ENCODE measurements at regions not wholly inside any gene's neighbourhood (a gene's known extent, or its start where the extent isn't known, plus 50 kb on each side); places are given as distances from the start of the nearest gene placed in this dataset.
"Not testable (repeated sequence)": the region's sequence is repeated elsewhere in the genome, so short reads cannot be mapped to it uniquely, and the experiment has no call there.

DNA sequence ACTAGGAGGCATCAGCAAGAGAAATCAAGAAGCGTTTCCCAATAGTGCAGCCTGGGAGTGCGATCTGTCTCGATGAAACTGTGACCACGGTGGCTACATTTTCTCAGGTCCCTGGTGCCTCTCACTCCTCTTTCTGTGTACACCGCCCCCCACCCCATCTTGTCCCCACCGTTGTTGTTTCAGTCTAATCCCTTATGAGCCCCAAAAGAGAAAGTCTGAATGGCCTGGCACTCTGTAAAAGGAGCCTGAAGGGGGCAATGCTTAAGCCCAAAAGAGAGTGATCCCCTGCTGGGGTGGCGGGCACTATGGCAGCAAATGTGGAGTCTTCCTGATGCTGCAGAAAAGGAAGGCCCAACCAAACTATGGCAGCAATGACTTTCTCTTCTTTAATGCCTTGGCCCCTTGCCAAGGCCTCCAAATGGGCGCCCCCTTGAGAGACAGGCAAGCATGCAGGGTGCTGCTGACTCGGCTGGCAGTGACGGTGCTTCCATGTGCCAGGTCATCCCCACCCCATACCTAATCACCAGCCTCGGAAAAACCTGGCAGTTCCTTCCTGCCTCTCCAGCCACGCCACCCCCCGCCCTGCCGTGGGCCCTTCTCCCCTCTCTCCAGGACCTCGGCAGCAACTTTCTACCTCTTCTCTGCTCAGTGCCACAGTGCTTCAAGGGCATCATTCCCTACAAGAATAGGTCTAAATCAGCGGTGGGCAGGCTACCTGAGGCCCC, 123.0 kb downstream of the CYP26B1 start:
- TF ChIP-seq, protein P1, sequence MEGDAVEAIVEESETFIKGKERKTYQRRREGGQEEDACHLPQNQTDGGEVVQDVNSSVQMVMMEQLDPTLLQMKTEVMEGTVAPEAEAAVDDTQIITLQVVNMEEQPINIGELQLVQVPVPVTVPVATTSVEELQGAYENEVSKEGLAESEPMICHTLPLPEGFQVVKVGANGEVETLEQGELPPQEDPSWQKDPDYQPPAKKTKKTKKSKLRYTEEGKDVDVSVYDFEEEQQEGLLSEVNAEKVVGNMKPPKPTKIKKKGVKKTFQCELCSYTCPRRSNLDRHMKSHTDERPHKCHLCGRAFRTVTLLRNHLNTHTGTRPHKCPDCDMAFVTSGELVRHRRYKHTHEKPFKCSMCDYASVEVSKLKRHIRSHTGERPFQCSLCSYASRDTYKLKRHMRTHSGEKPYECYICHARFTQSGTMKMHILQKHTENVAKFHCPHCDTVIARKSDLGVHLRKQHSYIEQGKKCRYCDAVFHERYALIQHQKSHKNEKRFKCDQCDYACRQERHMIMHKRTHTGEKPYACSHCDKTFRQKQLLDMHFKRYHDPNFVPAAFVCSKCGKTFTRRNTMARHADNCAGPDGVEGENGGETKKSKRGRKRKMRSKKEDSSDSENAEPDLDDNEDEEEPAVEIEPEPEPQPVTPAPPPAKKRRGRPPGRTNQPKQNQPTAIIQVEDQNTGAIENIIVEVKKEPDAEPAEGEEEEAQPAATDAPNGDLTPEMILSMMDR (IDR thresholded peaks at IDR 0.05), result no peak
- no peak for DNase-seq (ENCODE audit: low spot score)
- ATAC-seq (ENCODE audit: low FRiP score), result no peak

GRCh38 chr2:72023678-72024390, 123.8 kb downstream of the CYP26B1 start:
- TF ChIP-seq, protein P1 (IDR thresholded peaks at IDR 0.05), result no peak
- ATAC-seq (ENCODE audit: low FRiP score) (no peak), DNase-seq (ENCODE audit: low spot score) (no peak)

DNA sequence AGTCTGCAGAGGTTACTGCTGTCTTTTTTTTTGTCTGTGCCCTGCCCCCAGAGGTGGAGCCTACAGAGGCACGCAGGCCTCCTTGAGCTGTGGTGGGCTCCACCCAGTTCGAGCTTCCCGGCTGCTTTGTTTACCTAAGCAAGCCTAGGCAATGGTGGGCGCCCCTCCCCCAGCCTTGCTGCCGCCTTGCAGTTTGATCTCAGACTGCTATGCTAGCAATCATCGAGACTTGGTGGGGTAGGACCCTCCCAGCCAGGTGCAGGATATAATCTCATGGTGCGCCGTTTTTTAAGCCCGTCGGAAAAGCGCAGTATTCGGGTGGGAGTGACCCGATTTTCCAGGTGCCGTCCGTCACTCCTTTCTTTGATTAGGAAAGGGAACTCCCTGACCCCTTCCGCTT, 126.3 kb downstream of the CYP26B1 start:
- DNase-seq (ENCODE audit: low spot score); ATAC-seq (ENCODE audit: low FRiP score): not testable (repeated sequence)

GRCh38 chr2:72015266-72015665, 132.4 kb downstream of the CYP26B1 start:
- DNase-seq (ENCODE audit: low spot score) (no peak), ATAC-seq (ENCODE audit: low FRiP score) (no peak)
- TF ChIP-seq, protein P1 (IDR thresholded peaks at IDR 0.05), result no peak

DNA sequence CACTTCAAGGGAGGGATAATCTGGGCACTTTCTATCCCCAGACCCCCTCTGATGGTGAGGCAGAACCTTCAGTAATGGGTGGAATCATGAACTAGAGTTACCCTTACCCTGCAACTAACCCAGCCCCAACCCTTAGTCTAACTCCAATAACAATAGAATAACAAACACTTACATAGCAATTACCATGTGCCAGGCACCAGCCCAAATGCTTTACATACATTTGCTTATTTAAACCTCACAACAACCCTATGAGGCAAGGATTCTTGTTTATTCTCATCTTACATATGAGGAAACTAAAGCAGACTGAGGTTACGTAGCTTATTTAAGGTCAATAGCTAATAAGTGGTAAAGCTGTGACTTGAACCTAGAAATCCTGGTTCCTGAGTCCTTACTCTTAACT, 132.8 kb downstream of the CYP26B1 start:
- TF ChIP-seq, protein P1 (IDR thresholded peaks at IDR 0.05), result no peak
- ATAC-seq (ENCODE audit: low FRiP score) (no peak), DNase-seq (ENCODE audit: low spot score) (no peak)

DNA sequence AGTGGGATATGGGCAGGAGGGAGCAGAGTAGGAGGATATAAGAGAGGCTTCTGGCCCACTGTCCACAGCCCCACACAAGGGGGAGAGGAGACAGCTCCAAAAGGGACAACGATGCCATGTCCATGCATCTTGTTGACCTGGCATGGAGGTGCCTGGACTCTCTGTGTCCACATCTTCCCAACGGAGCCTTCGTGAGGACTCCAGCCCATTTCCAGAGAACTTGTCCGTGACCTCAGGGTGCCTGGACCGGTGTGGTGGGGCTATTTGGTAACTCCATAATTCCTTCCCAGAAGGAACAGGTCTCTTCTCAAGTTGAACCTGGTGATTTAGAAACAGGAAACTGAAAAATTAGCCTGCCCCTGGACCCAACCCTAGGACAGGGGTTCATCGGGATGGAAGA, 133.9 kb downstream of the CYP26B1 start:
- no peak for ATAC-seq (ENCODE audit: low FRiP score)
- no peak for DNase-seq (ENCODE audit: low spot score)
- TF ChIP-seq, protein P1 (IDR thresholded peaks at IDR 0.05), result no peak

GRCh38 chr2:72012886-72013574, 134.6 kb downstream of the CYP26B1 start:
- no peak for ATAC-seq (ENCODE audit: low FRiP score)
- TF ChIP-seq, protein P1 (IDR thresholded peaks at IDR 0.05), result no peak
- no peak for DNase-seq (ENCODE audit: low spot score)

Measured in omental fat pad (tissue), 3 donors.